ENCODE measurements at regions not wholly inside any gene's neighbourhood (a gene's known extent, or its start where the extent isn't known, plus 50 kb on each side); places are given as distances from the start of the nearest gene placed in this dataset.
A peak's percentile ranks its signal among the peaks of the same experiment; 100 is the strongest.

GRCh38 chr2:40534528-40534927 lies 82.6 kb upstream of the SLC8A1 start:
- TF ChIP-seq REST (IDR thresholded peaks at IDR 0.05; ENCODE audit: insufficient replicate concordance, low read depth) (no peak), POLR2AphosphoS5 (IDR thresholded peaks at IDR 0.05; ENCODE audit: low read depth) (no peak), GABPA (IDR thresholded peaks at IDR 0.05; ENCODE audit: low read depth) (no peak), SPI1 (IDR thresholded peaks at IDR 0.05; ENCODE audit: borderline replicate concordance, low read depth) (peak; percentile 10; the same call in 1 of the 2 replicates)
- TF ChIP-seq, protein P1, sequence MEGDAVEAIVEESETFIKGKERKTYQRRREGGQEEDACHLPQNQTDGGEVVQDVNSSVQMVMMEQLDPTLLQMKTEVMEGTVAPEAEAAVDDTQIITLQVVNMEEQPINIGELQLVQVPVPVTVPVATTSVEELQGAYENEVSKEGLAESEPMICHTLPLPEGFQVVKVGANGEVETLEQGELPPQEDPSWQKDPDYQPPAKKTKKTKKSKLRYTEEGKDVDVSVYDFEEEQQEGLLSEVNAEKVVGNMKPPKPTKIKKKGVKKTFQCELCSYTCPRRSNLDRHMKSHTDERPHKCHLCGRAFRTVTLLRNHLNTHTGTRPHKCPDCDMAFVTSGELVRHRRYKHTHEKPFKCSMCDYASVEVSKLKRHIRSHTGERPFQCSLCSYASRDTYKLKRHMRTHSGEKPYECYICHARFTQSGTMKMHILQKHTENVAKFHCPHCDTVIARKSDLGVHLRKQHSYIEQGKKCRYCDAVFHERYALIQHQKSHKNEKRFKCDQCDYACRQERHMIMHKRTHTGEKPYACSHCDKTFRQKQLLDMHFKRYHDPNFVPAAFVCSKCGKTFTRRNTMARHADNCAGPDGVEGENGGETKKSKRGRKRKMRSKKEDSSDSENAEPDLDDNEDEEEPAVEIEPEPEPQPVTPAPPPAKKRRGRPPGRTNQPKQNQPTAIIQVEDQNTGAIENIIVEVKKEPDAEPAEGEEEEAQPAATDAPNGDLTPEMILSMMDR (IDR thresholded peaks at IDR 0.05; ENCODE audit: insufficient read depth, low read length): no peak
- no peak for DNase-seq (ENCODE audit: low read depth in 1 of 2, low spot score in 1 of 2)
- Histone ChIP-seq H3K27me3 (ENCODE audit: insufficient read depth, poor library complexity, severe bottlenecking) (no peaks in the 10 kb centered on the region), H3K27ac (replicated peaks) (no peak overlapping the region), H3K4me3 (replicated peaks; ENCODE audit: insufficient read depth, low read length) (no peak overlapping the region)

GRCh38 chr2:40535972-40536371 lies 84.1 kb upstream of the SLC8A1 start:
- Histone ChIP-seq H3K4me3 (replicated peaks; ENCODE audit: insufficient read depth, low read length) (no peak overlapping the region), H3K27ac (replicated peaks) (no peak overlapping the region), H3K27me3 (ENCODE audit: insufficient read depth, poor library complexity, severe bottlenecking) (no peaks in the 10 kb centered on the region)
- TF ChIP-seq, protein P1 (IDR thresholded peaks at IDR 0.05; ENCODE audit: insufficient read depth, low read length): no peak
- no peak for TF ChIP-seq REST (IDR thresholded peaks at IDR 0.05; ENCODE audit: insufficient replicate concordance, low read depth)
- TF ChIP-seq POLR2AphosphoS5 (IDR thresholded peaks at IDR 0.05; ENCODE audit: low read depth): no peak
- TF ChIP-seq GABPA (IDR thresholded peaks at IDR 0.05; ENCODE audit: low read depth): no peak
- TF ChIP-seq SPI1 (IDR thresholded peaks at IDR 0.05; ENCODE audit: borderline replicate concordance, low read depth): no peak
- DNase-seq (ENCODE audit: low read depth in 1 of 2, low spot score in 1 of 2): no peak

DNA sequence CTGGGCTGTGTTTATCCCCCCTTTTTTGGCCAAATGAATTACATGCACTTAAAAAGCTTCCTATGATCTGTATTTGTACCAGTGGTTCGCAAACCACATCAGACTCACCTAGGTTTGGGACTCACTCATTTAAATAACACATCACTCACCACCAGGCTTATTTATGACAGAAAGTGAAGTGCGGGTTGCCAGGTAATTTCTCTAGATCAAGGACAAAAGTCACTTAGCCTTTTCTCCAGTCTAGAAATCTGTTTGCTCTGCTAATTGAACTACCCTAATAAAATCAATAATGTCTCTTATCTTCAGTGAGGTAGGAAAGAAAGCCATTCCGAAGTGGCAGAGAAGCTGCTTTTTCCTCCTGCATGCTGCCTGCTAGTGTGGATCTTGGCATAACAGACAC lies 88.1 kb upstream of the SLC8A1 start:
- TF ChIP-seq, protein P1 (IDR thresholded peaks at IDR 0.05; ENCODE audit: insufficient read depth, low read length): no peak
- TF ChIP-seq SPI1 (IDR thresholded peaks at IDR 0.05; ENCODE audit: borderline replicate concordance, low read depth): no peak
- TF ChIP-seq REST (IDR thresholded peaks at IDR 0.05; ENCODE audit: insufficient replicate concordance, low read depth): no peak
- no peak for TF ChIP-seq GABPA (IDR thresholded peaks at IDR 0.05; ENCODE audit: low read depth)
- TF ChIP-seq POLR2AphosphoS5 (IDR thresholded peaks at IDR 0.05; ENCODE audit: low read depth): no peak
- Histone ChIP-seq H3K27ac (replicated peaks) (no peak overlapping the region), H3K4me3 (replicated peaks; ENCODE audit: insufficient read depth, low read length) (no peak overlapping the region), H3K27me3 (ENCODE audit: insufficient read depth, poor library complexity, severe bottlenecking) (no peaks in the 10 kb centered on the region)
- no peak for DNase-seq (ENCODE audit: low read depth in 1 of 2, low spot score in 1 of 2)

Data from HL-60 (cell line).